Uterus (tissue), 2 donors: ENCODE measurements at regions not wholly inside any gene's neighbourhood (a gene's known extent, or its start where the extent isn't known, plus 50 kb on each side); places are given as distances from the start of the nearest gene placed in this dataset.

Source experiments
- POLR2A ChIP-seq, 2 donors: fragments of 450-650 bp; IDR thresholded peaks; one replicate each; pipeline ENCODE4 v1.6.1; 2016; ENCODE audit warnings: antibody characterized with exemption in 2 of 2, mild to moderate bottlenecking in 1 of 2, moderate library complexity in 1 of 2
- TF ChIP-seq, protein P1 (sequence below), 4 experiments: fragments of 200-600 bp in 2 of 4; fragments of 450-650 bp in 2 of 4; sonication (generic) in 2 of 4; IDR thresholded peaks; one replicate each; pipeline ENCODE4 v1.5.1; 2016 to 2019; ENCODE audit warnings: antibody characterized with exemption in 4 of 4, mild to moderate bottlenecking in 2 of 4, moderate library complexity in 1 of 4

DNA sequence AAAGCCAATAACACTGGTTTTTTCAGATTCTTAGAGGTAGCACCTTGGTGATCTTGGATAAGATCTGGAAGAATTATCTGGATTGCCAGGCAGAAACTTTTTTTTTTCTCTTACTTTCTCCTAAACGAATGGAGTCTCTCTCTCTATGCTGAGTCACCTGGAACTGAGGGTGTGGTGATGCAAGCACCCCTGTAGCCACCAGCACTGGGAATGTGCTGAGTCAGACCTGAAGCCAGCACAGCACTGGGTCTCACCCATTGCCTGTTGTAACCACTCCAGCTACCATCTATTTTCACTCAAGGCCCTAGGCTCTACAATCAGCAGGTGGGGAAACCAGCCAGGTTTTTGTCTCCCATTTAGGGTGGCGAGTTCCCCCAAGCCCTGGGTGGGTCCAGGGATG, 923.8 kb downstream of the RAPGEF2 start:
- TF ChIP-seq, protein P1, sequence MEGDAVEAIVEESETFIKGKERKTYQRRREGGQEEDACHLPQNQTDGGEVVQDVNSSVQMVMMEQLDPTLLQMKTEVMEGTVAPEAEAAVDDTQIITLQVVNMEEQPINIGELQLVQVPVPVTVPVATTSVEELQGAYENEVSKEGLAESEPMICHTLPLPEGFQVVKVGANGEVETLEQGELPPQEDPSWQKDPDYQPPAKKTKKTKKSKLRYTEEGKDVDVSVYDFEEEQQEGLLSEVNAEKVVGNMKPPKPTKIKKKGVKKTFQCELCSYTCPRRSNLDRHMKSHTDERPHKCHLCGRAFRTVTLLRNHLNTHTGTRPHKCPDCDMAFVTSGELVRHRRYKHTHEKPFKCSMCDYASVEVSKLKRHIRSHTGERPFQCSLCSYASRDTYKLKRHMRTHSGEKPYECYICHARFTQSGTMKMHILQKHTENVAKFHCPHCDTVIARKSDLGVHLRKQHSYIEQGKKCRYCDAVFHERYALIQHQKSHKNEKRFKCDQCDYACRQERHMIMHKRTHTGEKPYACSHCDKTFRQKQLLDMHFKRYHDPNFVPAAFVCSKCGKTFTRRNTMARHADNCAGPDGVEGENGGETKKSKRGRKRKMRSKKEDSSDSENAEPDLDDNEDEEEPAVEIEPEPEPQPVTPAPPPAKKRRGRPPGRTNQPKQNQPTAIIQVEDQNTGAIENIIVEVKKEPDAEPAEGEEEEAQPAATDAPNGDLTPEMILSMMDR (IDR thresholded peaks at IDR 0.05), result no peak
- no peak for TF ChIP-seq POLR2A (IDR thresholded peaks at IDR 0.05)
